HCT116 (cell line): ENCODE measurements at regions not wholly inside any gene's neighbourhood (a gene's known extent, or its start where the extent isn't known, plus 50 kb on each side); places are given as distances from the start of the nearest gene placed in this dataset.

ENCODE experiments used
- ATAC-seq: fragments of 200-7000 bp; cut with Tn5 transposase; 2 replicates; pipeline ENCODE4 v1.9.1; 2020; ENCODE audit warnings: mild to moderate bottlenecking, moderate library complexity
- BruUV-seq: library from RNA; stranded (reverse); fragments of 400-500 nt; replicated peaks from 2 replicates; lab custom pipeline; 2021; lab: Mats Ljungman, UMichigan
- CTCF ChIA-PET: fragments of 300-600 bp; sonication (Branson Sonifier 250); formaldehyde crosslinking; loops from one replicate; lab custom pipeline; 2021; ENCODE audit warnings: antibody characterized with exemption; lab: Charles Lee
- POLR2A ChIA-PET: fragments of 300-600, 350-600 bp; sonication (Branson Sonifier 250); formaldehyde crosslinking; loops from one replicate; lab custom pipeline; 2021; ENCODE audit warnings: antibody characterized with exemption; lab: Charles Lee
- RAD21 ChIA-PET, 2 experiments: fragments of 300-600 bp; sonication (Branson Sonifier 250); formaldehyde crosslinking; loops; one replicate each; lab custom pipeline; 2023; ENCODE audit warnings: low total read pairs in 2 of 2; ENCODE audit not compliant: uncharacterized antibody in 2 of 2, unreplicated experiment in 2 of 2, low non-redundant PET in 1 of 2; lab: Charles Lee
- DNase-seq: peaks from one replicate; pipeline ENCODE4 v3.0.0-alpha.2; 2010; ENCODE audit warnings: low read depth, low spot score
- H2AFZ ChIP-seq: fragments of 200-600 bp; shearing (Covaris generic), sonication (generic); 2 replicates; pipeline ENCODE4 v1.6.1; 2017; ENCODE audit warnings: low read depth, mixed run types, mixed read lengths, antibody characterized with exemption, low read length; ENCODE audit not compliant: poor library complexity, severe bottlenecking
- H3K27ac ChIP-seq: 2 replicates; pipeline ENCODE4 v1.5.1; 2012; ENCODE audit warnings: low read depth, low read length
- H3K27me3 ChIP-seq: fragments of 200-600 bp; sonication (generic); 2 replicates; pipeline ENCODE4 v1.6.1; 2016; ENCODE audit warnings: mixed run types, low read length, mixed read lengths; ENCODE audit not compliant: insufficient read depth
- H3K36me3 ChIP-seq, 2 experiments: fragments of 200-500 bp in 1 of 2; fragments of 200-600 bp in 1 of 2; sonication (Bioruptor generic) in 1 of 2; sonication (generic) in 1 of 2; 2 replicates each; pipeline versions ENCODE4 v1.5.1 to v1.6.1; 2014 to 2016; ENCODE audit warnings: low read length in 2 of 2, inconsistent platforms in 1 of 2, mixed read lengths in 1 of 2, mixed run types in 1 of 2; ENCODE audit not compliant: insufficient read depth in 2 of 2, control insufficient read depth in 1 of 2
- H3K4me1 ChIP-seq, 2 experiments: fragments of 200-600 bp in 1 of 2; sonication (generic) in 1 of 2; 2 replicates each; pipeline versions ENCODE4 v1.5.1 to v1.6.1; 2012 to 2017; ENCODE audit warnings: low read length in 2 of 2, inconsistent platforms in 1 of 2, mild to moderate bottlenecking in 1 of 2, mixed read lengths in 1 of 2, mixed run types in 1 of 2, moderate library complexity in 1 of 2; ENCODE audit not compliant: insufficient read depth in 2 of 2, control insufficient read depth in 1 of 2
- H3K4me2 ChIP-seq: fragments of 200-600 bp; sonication (generic); 2 replicates; pipeline ENCODE4 v1.6.1; 2017; ENCODE audit warnings: mixed run types, low read length, mixed read lengths
- H3K4me3 ChIP-seq, 2 experiments: fragments of 200-600 bp in 1 of 2; sonication (generic) in 1 of 2; replicated peaks in 1 of 2; 2 replicates each; pipeline ENCODE4 v1.5.1; 2011 to 2016; ENCODE audit warnings: low read length in 2 of 2, control low read depth in 1 of 2, low read depth in 1 of 2, mild to moderate bottlenecking in 1 of 2, mixed read lengths in 1 of 2, mixed run types in 1 of 2
- H3K79me2 ChIP-seq: fragments of 200-600 bp; sonication (generic); 2 replicates; pipeline ENCODE4 v1.6.1; 2017; ENCODE audit warnings: mild to moderate bottlenecking, mixed run types, low read length, moderate library complexity, mixed read lengths; ENCODE audit not compliant: insufficient read depth
- H3K9ac ChIP-seq: fragments of 200-600 bp; sonication (generic); 2 replicates; pipeline ENCODE4 v1.6.1; 2016; ENCODE audit warnings: low read length, mixed read lengths
- H3K9me2 ChIP-seq: fragments of 200-600 bp; sonication (generic), shearing (Covaris generic); 2 replicates; pipeline ENCODE4 v1.6.1; 2017; ENCODE audit warnings: mixed run types, mild to moderate bottlenecking, moderate library complexity; ENCODE audit not compliant: insufficient read depth
- H3K9me3 ChIP-seq, 2 experiments: fragments of 200-500 bp in 1 of 2; fragments of 200-600 bp in 1 of 2; sonication (Bioruptor generic) in 1 of 2; sonication (generic) in 1 of 2; 2 replicates each; pipeline ENCODE4 v1.6.1; 2014 to 2017; ENCODE audit warnings: low read length in 2 of 2, mixed read lengths in 2 of 2, inconsistent platforms in 1 of 2, low read depth in 1 of 2, mild to moderate bottlenecking in 1 of 2, mixed run types in 1 of 2, moderate library complexity in 1 of 2; ENCODE audit not compliant: control insufficient read depth in 1 of 2, insufficient read depth in 1 of 2
- H4K20me1 ChIP-seq: fragments of 200-600 bp; sonication (generic), shearing (Covaris generic); 2 replicates; pipeline ENCODE4 v1.6.1; 2017; ENCODE audit warnings: mixed run types, mild to moderate bottlenecking, moderate library complexity; ENCODE audit not compliant: insufficient read depth
- CTCF ChIP-seq, 3 experiments: fragments of 200-600 bp in 1 of 3; sonication (generic) in 1 of 3; IDR thresholded peaks in 2 of 3; conservative IDR thresholded peaks in 1 of 3; 2 replicates each; pipeline ENCODE4 v1.5.1; 2012 to 2017; ENCODE audit warnings: low read depth in 2 of 3, low read length in 2 of 3, antibody characterized with exemption in 1 of 3, borderline replicate concordance in 1 of 3, control low read depth in 1 of 3, mild to moderate bottlenecking in 1 of 3, mixed read lengths in 1 of 3, mixed run types in 1 of 3, moderate library complexity in 1 of 3; ENCODE audit not compliant: insufficient read depth in 1 of 3
- EGR1 ChIP-seq: IDR thresholded peaks from 2 replicates; pipeline ENCODE4 v1.6.1; 2012; ENCODE audit warnings: low read depth
- ELF1 ChIP-seq: IDR thresholded peaks from 2 replicates; pipeline ENCODE4 v1.6.1; 2012; ENCODE audit warnings: low read depth, borderline replicate concordance
- FOSL1 ChIP-seq: IDR thresholded peaks from 2 replicates; pipeline ENCODE4 v1.6.1; 2012; ENCODE audit warnings: low read depth
- MAX ChIP-seq: IDR thresholded peaks from 2 replicates; pipeline ENCODE4 v1.6.1; 2012
- POLR2AphosphoS5 ChIP-seq: IDR thresholded peaks from 2 replicates; pipeline ENCODE4 v1.6.1; 2011; ENCODE audit warnings: mild to moderate bottlenecking, low read depth, low read length, moderate library complexity
- SP1 ChIP-seq: IDR thresholded peaks from 2 replicates; pipeline ENCODE4 v1.6.1; 2012; ENCODE audit warnings: low read depth
- SRF ChIP-seq: IDR thresholded peaks from 2 replicates; pipeline ENCODE4 v1.6.1; 2012; ENCODE audit warnings: low read depth
- TCF7L2 ChIP-seq: IDR thresholded peaks from 2 replicates; pipeline ENCODE4 v1.7.0; 2011; ENCODE audit warnings: borderline replicate concordance, inconsistent platforms; ENCODE audit not compliant: insufficient read depth, insufficient read length; ENCODE audit errors: extremely low read depth
- YY1 ChIP-seq: IDR thresholded peaks from 2 replicates; pipeline ENCODE4 v1.6.1; 2011; ENCODE audit warnings: low read length, low read depth, moderate library complexity, mild to moderate bottlenecking; ENCODE audit not compliant: insufficient replicate concordance; ENCODE audit errors: extremely low read depth
- ZBTB33 ChIP-seq: IDR thresholded peaks from 2 replicates; pipeline ENCODE4 v1.6.1; 2011; ENCODE audit warnings: mild to moderate bottlenecking, low read length, moderate library complexity; ENCODE audit not compliant: insufficient replicate concordance; ENCODE audit errors: extremely low read depth
- ZFX ChIP-seq: fragments of 450-650 bp; IDR thresholded peaks from 2 replicates; pipeline ENCODE4 v1.6.1; 2017
- intact Hi-C: fragments of 100-400 bp; cut with micrococcal nuclease; formaldehyde crosslinking; loops from 2 replicates; pipeline ENCODE4 v1.10.0; 2022
- TF ChIP-seq, protein P1 (sequence below): IDR thresholded peaks from 2 replicates; pipeline ENCODE4 v1.6.1; 2012; ENCODE audit warnings: low read depth

GRCh38 chr17:77783991-77784820, 174.3 kb upstream of the TNRC6C start:
- Histone ChIP-seq H2AFZ (no peak overlapping the region), H3K4me1 (no peaks in the 10 kb centered on the region), H3K4me2 (no peak overlapping the region), H4K20me1 (no peaks in the 10 kb centered on the region), H3K27ac (no peak overlapping the region), H3K4me3 (no peak overlapping the region)
- no TSS peak for BruUV-seq
- TF ChIP-seq TCF7L2 (no peak), MAX (no peak), CTCF (IDR thresholded peaks at IDR 0.05 in 2 of 3, conservative IDR thresholded peaks at IDR 0.05 in 1 of 3; ENCODE audit: borderline replicate concordance in 1 of 3, insufficient read depth in 1 of 3, low read depth in 2 of 3, low read length in 2 of 3) (no peak), FOSL1 (no peak), ZFX (no peak), EGR1 (no peak), POLR2AphosphoS5 (no peak), SP1 (no peak), ELF1 (no peak), SRF (no peak), ZBTB33 (no peak), YY1 (no peak)
- TF ChIP-seq, protein P1, sequence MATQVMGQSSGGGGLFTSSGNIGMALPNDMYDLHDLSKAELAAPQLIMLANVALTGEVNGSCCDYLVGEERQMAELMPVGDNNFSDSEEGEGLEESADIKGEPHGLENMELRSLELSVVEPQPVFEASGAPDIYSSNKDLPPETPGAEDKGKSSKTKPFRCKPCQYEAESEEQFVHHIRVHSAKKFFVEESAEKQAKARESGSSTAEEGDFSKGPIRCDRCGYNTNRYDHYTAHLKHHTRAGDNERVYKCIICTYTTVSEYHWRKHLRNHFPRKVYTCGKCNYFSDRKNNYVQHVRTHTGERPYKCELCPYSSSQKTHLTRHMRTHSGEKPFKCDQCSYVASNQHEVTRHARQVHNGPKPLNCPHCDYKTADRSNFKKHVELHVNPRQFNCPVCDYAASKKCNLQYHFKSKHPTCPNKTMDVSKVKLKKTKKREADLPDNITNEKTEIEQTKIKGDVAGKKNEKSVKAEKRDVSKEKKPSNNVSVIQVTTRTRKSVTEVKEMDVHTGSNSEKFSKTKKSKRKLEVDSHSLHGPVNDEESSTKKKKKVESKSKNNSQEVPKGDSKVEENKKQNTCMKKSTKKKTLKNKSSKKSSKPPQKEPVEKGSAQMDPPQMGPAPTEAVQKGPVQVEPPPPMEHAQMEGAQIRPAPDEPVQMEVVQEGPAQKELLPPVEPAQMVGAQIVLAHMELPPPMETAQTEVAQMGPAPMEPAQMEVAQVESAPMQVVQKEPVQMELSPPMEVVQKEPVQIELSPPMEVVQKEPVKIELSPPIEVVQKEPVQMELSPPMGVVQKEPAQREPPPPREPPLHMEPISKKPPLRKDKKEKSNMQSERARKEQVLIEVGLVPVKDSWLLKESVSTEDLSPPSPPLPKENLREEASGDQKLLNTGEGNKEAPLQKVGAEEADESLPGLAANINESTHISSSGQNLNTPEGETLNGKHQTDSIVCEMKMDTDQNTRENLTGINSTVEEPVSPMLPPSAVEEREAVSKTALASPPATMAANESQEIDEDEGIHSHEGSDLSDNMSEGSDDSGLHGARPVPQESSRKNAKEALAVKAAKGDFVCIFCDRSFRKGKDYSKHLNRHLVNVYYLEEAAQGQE, result no peak
- TF ChIP-seq, all 23 proteins: peak for 0
- RAD21 ChIA-PET, result no interaction called here
- no peaks in the 10 kb centered on the region for H3K9me2 ChIP-seq
- CTCF ChIA-PET, result no interaction called here
- ATAC-seq (no peak), DNase-seq (no peak)
- intact Hi-C loops, result no loop called here
- no peaks in the 10 kb centered on the region for H3K9me3 ChIP-seq
- POLR2A ChIA-PET, result interaction anchor here (0.8 kb wide), 1 partner anchor 174 kb away, joined by 3 read pairs; the partner anchor contains the start of gene TNRC6C
- H3K27me3 ChIP-seq, result peaks cover 12% of the 10 kb centered on the region; the same call in 1 of the 2 replicates
- no peaks in the 10 kb centered on the region for H3K36me3 ChIP-seq
- no peaks in the 10 kb centered on the region for H3K79me2 ChIP-seq
- H3K9ac ChIP-seq, result no peak overlapping the region
